ENCODE measurements at regions not wholly inside any gene's neighbourhood (a gene's known extent, or its start where the extent isn't known, plus 50 kb on each side); places are given as distances from the start of the nearest gene placed in this dataset.

DNA sequence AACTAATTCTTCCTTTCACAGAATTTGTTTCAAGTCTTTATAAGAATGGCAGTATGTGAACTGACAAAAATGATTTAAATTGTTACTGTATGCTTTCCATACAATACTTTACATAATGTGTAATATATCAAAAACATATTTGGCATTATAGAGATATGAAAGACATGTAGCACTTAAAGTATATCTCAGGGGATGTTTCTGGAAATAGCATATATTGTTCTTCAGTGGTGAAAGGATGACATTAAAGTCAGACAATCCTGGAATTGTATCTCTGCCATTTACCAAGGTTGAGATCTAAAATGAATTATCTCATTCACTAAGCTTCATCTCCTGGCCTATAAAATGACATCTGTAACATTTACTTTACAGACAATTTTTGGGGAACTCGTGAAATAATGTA is 358.4 kb upstream of the EPHA5 start:
- H3K36me3 ChIP-seq (ENCODE audit: control insufficient read depth in 1 of 2, insufficient read depth in 2 of 2, low read length in 2 of 2) = no peaks in the 10 kb centered on the region
- no peak overlapping the region for H2AK5ac ChIP-seq (ENCODE audit: low read length)
- H3K79me1 ChIP-seq (ENCODE audit: low read length) = no peaks in the 10 kb centered on the region
- WGBS (ENCODE audit: extremely low coverage, insufficient coverage, insufficient read length) = no CpG with 5 or more reads among the region's 1 CpG
- H3K4me1 ChIP-seq (ENCODE audit: control insufficient read depth in 1 of 2, insufficient read depth in 2 of 2, low read length in 2 of 2) = no peaks in the 10 kb centered on the region
- no peak overlapping the region for H3K4me3 ChIP-seq (ENCODE audit: low read depth, low read length)
- no peak overlapping the region for H3K4ac ChIP-seq (ENCODE audit: low read depth, low read length)
- no peak overlapping the region for H2BK120ac ChIP-seq (ENCODE audit: insufficient read depth, low read length, poor library complexity)
- no peak overlapping the region for H4K8ac ChIP-seq (ENCODE audit: low read depth, low read length)
- H4K12ac ChIP-seq (ENCODE audit: low read depth, low read length) = no peak overlapping the region
- no peak overlapping the region for H3K27ac ChIP-seq (ENCODE audit: low read depth, low read length)
- no peak overlapping the region for H2BK5ac ChIP-seq (ENCODE audit: low read depth, low read length, poor library complexity)
- H3K9me3 ChIP-seq (ENCODE audit: insufficient read depth, low read depth, low read length) = no peaks in the 10 kb centered on the region
- H3K18ac ChIP-seq (ENCODE audit: low read length) = no peak overlapping the region
- H3K79me2 ChIP-seq (ENCODE audit: control insufficient read depth, insufficient read depth, low read length, poor library complexity) = no peaks in the 10 kb centered on the region
- no peak overlapping the region for H3K4me2 ChIP-seq (ENCODE audit: low read length)
- no peak overlapping the region for H2AFZ ChIP-seq (ENCODE audit: insufficient read depth, low read length, poor library complexity)
- no peak overlapping the region for H2BK12ac ChIP-seq (ENCODE audit: low read length)
- no peaks in the 10 kb centered on the region for H3K27me3 ChIP-seq (ENCODE audit: insufficient read depth, low read length)
- no peak for DNase-seq
- H4K91ac ChIP-seq (ENCODE audit: low read depth, low read length) = no peak overlapping the region
- H3K14ac ChIP-seq (ENCODE audit: low read length) = no peak overlapping the region
- H3K23ac ChIP-seq (ENCODE audit: low read length) = no peak overlapping the region
- no peak overlapping the region for H3K9ac ChIP-seq (ENCODE audit: low read length)

DNA sequence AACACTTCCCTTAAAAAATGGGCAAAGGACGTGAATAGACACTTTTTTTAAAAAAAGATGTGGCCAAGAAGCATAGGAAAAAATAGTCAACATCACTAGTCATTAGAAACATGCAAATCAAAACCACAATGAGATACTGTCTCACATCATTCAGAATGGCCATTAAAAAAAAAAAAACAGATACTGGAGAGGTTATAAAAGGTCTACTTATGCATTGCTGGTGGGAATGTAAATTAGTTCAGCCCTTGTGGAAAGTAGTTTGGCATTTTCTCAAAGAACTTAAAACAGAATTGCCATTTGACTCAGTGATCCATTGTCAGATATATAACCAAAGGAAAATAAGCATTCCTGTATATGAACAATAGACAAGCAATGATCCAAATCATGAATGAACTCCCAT is 352.8 kb upstream of the EPHA5 start:
- Histone ChIP-seq H3K23ac (ENCODE audit: low read length) (no peak overlapping the region), H3K4me3 (ENCODE audit: low read depth, low read length) (no peak overlapping the region), H3K4me1 (ENCODE audit: control insufficient read depth in 1 of 2, insufficient read depth in 2 of 2, low read length in 2 of 2) (no peaks in the 10 kb centered on the region), H3K4me2 (ENCODE audit: low read length) (no peak overlapping the region), H4K12ac (ENCODE audit: low read depth, low read length) (no peak overlapping the region), H3K36me3 (ENCODE audit: control insufficient read depth in 1 of 2, insufficient read depth in 2 of 2, low read length in 2 of 2) (no peaks in the 10 kb centered on the region), H3K27me3 (ENCODE audit: insufficient read depth, low read length) (no peaks in the 10 kb centered on the region), H2AFZ (ENCODE audit: insufficient read depth, low read length, poor library complexity) (no peak overlapping the region), H3K4ac (ENCODE audit: low read depth, low read length) (no peak overlapping the region), H3K14ac (ENCODE audit: low read length) (no peak overlapping the region), H2BK120ac (ENCODE audit: insufficient read depth, low read length, poor library complexity) (no peak overlapping the region), H2AK5ac (ENCODE audit: low read length) (no peak overlapping the region), H2BK5ac (ENCODE audit: low read depth, low read length, poor library complexity) (no peak overlapping the region), H3K79me1 (ENCODE audit: low read length) (no peaks in the 10 kb centered on the region), H4K8ac (ENCODE audit: low read depth, low read length) (no peak overlapping the region), H3K9ac (ENCODE audit: low read length) (no peak overlapping the region), H3K79me2 (ENCODE audit: control insufficient read depth, insufficient read depth, low read length, poor library complexity) (no peaks in the 10 kb centered on the region), H2BK12ac (ENCODE audit: low read length) (no peak overlapping the region), H4K91ac (ENCODE audit: low read depth, low read length) (no peak overlapping the region), H3K18ac (ENCODE audit: low read length) (no peak overlapping the region), H3K27ac (ENCODE audit: low read depth, low read length) (no peak overlapping the region), H3K9me3 (ENCODE audit: insufficient read depth, low read depth, low read length) (no peaks in the 10 kb centered on the region)
- WGBS (ENCODE audit: extremely low coverage, insufficient coverage, insufficient read length) = no CpG with 5 or more reads among the region's 1 CpG
- DNase-seq = no peak

DNA sequence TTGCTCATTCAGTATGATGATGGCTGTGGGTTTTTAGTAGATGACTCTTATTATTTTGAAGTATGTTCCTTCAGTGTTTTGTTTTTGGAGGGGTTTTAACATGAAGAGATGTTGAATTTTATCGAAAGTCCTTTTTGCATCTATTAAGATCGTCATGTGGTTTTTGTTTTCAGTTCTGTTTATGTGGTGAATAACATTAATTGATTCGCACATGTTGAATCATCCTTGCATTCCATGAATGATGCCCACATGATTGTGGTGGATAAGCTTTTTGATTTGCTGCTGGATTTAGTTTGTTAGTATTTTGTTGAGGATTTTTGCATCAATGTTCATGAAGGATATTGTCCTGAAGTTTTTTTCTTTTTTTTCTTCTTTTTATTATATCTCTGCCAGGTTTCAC is 347.4 kb upstream of the EPHA5 start:
- H2BK5ac ChIP-seq (ENCODE audit: low read depth, low read length, poor library complexity) = no peak overlapping the region
- H3K4me3 ChIP-seq (ENCODE audit: low read depth, low read length) = no peak overlapping the region
- no peak overlapping the region for H4K8ac ChIP-seq (ENCODE audit: low read depth, low read length)
- no peaks in the 10 kb centered on the region for H3K27me3 ChIP-seq (ENCODE audit: insufficient read depth, low read length)
- H3K79me2 ChIP-seq (ENCODE audit: control insufficient read depth, insufficient read depth, low read length, poor library complexity) = no peaks in the 10 kb centered on the region
- H3K36me3 ChIP-seq (ENCODE audit: control insufficient read depth in 1 of 2, insufficient read depth in 2 of 2, low read length in 2 of 2) = no peaks in the 10 kb centered on the region
- H3K4ac ChIP-seq (ENCODE audit: low read depth, low read length) = no peak overlapping the region
- H3K23ac ChIP-seq (ENCODE audit: low read length) = no peak overlapping the region
- no peak overlapping the region for H4K91ac ChIP-seq (ENCODE audit: low read depth, low read length)
- H3K79me1 ChIP-seq (ENCODE audit: low read length) = no peaks in the 10 kb centered on the region
- no peak overlapping the region for H2AFZ ChIP-seq (ENCODE audit: insufficient read depth, low read length, poor library complexity)
- no peak overlapping the region for H2AK5ac ChIP-seq (ENCODE audit: low read length)
- no peak overlapping the region for H3K4me2 ChIP-seq (ENCODE audit: low read length)
- no peak overlapping the region for H2BK12ac ChIP-seq (ENCODE audit: low read length)
- no peak overlapping the region for H3K27ac ChIP-seq (ENCODE audit: low read depth, low read length)
- no peak overlapping the region for H3K9ac ChIP-seq (ENCODE audit: low read length)
- H2BK120ac ChIP-seq (ENCODE audit: insufficient read depth, low read length, poor library complexity) = no peak overlapping the region
- no CpG with 5 or more reads among the region's 3 CpGs for WGBS (ENCODE audit: extremely low coverage, insufficient coverage, insufficient read length)
- DNase-seq = no peak
- no peak overlapping the region for H3K18ac ChIP-seq (ENCODE audit: low read length)
- no peaks in the 10 kb centered on the region for H3K9me3 ChIP-seq (ENCODE audit: insufficient read depth, low read depth, low read length)
- H3K14ac ChIP-seq (ENCODE audit: low read length) = no peak overlapping the region
- no peaks in the 10 kb centered on the region for H3K4me1 ChIP-seq (ENCODE audit: control insufficient read depth in 1 of 2, insufficient read depth in 2 of 2, low read length in 2 of 2)
- no peak overlapping the region for H4K12ac ChIP-seq (ENCODE audit: low read depth, low read length)

- no peak overlapping the region for H3K27ac ChIP-seq (ENCODE audit: low read depth, low read length)
- no peak overlapping the region for H2BK120ac ChIP-seq (ENCODE audit: insufficient read depth, low read length, poor library complexity)
- no peak overlapping the region for H4K12ac ChIP-seq (ENCODE audit: low read depth, low read length)
- H3K27me3 ChIP-seq (ENCODE audit: insufficient read depth, low read length) = no peaks in the 10 kb centered on the region
- H4K8ac ChIP-seq (ENCODE audit: low read depth, low read length) = no peak overlapping the region
- no peaks in the 10 kb centered on the region for H3K4me1 ChIP-seq (ENCODE audit: control insufficient read depth in 1 of 2, insufficient read depth in 2 of 2, low read length in 2 of 2)
- no peak overlapping the region for H2AFZ ChIP-seq (ENCODE audit: insufficient read depth, low read length, poor library complexity)
- no peaks in the 10 kb centered on the region for H3K36me3 ChIP-seq (ENCODE audit: control insufficient read depth in 1 of 2, insufficient read depth in 2 of 2, low read length in 2 of 2)
- no peak overlapping the region for H3K4me3 ChIP-seq (ENCODE audit: low read depth, low read length)
- no peak overlapping the region for H3K4me2 ChIP-seq (ENCODE audit: low read length)
- H3K79me2 ChIP-seq (ENCODE audit: control insufficient read depth, insufficient read depth, low read length, poor library complexity) = no peaks in the 10 kb centered on the region
- H3K23ac ChIP-seq (ENCODE audit: low read length) = no peak overlapping the region
- no peak overlapping the region for H2AK5ac ChIP-seq (ENCODE audit: low read length)
- H2BK12ac ChIP-seq (ENCODE audit: low read length) = no peak overlapping the region
- H4K91ac ChIP-seq (ENCODE audit: low read depth, low read length) = no peak overlapping the region
- H3K9me3 ChIP-seq (ENCODE audit: insufficient read depth, low read depth, low read length) = no peaks in the 10 kb centered on the region
- H3K18ac ChIP-seq (ENCODE audit: low read length) = no peak overlapping the region
- no peak overlapping the region for H3K4ac ChIP-seq (ENCODE audit: low read depth, low read length)
- WGBS (ENCODE audit: extremely low coverage, insufficient coverage, insufficient read length) = no CpG with 5 or more reads among the region's 1 CpG
- H3K9ac ChIP-seq (ENCODE audit: low read length) = no peak overlapping the region
- no peak overlapping the region for H2BK5ac ChIP-seq (ENCODE audit: low read depth, low read length, poor library complexity)
- DNase-seq = no peak
- H3K79me1 ChIP-seq (ENCODE audit: low read length) = no peaks in the 10 kb centered on the region
- H3K14ac ChIP-seq (ENCODE audit: low read length) = no peak overlapping the region
Observed at GRCh38 chr4:66016240-66016639, 346.0 kb upstream of the EPHA5 start.
